Activated CD4-positive, alpha-beta T cell treated with anti-CD3 and anti-CD28 coated beads, Interleukin-2, amount 50 U/mL, for 24 hours (primary cell): ENCODE measurements at regions not wholly inside any gene's neighbourhood (a gene's known extent, or its start where the extent isn't known, plus 50 kb on each side); places are given as distances from the start of the nearest gene placed in this dataset.
"Not testable (repeated sequence)": the region's sequence is repeated elsewhere in the genome, so short reads cannot be mapped to it uniquely, and the experiment has no call there.

Experiments
- DNase-seq, 2 donors: peaks; one replicate each; pipeline ENCODE4 v3.0.0-alpha.2; 2020; ENCODE audit warnings: low read depth in 1 of 2, low spot score in 1 of 2

- peak in 1 of 2 donors; percentile 28 for DNase-seq
Observed at GRCh38 chr6:135647521-135647920, 150.0 kb upstream of the AHI1 start.

GRCh38 chr6:135651964-135652755 is 154.6 kb upstream of the AHI1 start:
- DNase-seq: no peak

- no peak for DNase-seq
Observed at GRCh38 chr6:135655055-135655454, 157.5 kb upstream of the AHI1 start.

DNA sequence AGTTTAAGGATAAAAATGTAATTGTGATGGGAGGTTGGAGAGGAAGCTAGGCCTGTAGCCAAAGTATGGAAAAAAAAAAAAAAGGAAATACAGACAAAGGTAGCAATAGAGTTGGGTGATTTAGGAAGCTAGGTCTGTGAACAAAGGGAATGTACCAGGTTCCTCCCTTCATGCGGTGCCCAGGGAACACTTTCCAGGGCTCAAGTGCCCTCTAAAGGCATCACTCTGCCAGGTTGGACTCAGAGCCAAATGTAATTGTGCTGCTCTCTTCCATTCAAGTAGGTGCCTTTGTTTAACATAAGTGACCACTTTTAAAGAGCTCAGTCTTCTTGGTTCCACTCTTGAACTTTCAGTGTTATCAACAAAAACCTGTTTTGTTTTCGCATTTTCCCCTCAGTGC is 159.7 kb upstream of the AHI1 start:
- DNase-seq: no peak

- DNase-seq: no peak
Observed at GRCh38 chr6:135658481-135658880, 160.9 kb upstream of the AHI1 start.

DNA sequence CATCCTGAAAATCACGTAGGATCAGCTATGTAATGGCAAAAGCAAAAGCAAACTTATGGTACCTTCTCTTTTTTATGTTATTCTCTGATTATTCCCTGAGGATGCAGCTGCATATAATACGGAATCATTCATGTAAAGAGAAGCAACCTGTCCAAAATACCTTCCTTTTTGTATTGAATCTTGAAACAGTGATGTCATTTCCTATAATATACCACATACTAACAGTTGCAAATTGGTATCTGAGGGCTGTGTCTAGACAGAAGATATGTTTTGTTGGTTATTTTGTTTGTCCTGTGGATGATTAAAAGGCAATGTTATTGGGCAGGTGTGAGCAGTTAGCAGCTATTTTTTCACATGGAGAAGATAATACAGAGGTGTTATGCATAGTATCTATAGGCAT is 161.4 kb upstream of the AHI1 start:
- no peak for DNase-seq

DNA sequence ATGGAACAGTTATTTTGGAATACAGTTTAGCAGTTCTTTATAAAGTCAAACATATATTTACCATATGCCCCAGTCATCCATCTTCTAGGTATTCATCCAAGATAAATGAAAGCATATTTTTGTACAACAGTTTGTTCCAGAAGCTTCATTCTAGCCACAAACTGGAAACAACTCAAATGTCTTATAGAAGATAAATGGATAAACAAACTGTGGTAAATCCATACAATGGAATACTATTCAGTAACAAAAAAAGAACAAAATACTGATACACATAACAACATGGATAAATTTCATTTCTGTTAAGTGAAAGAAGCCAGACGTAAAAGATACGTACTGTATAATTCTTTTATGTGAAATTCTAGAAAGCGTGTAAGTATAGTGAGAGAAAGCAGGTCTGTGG is 167.0 kb upstream of the AHI1 start:
- DNase-seq: no peak

GRCh38 chr6:135665935-135666334 is 168.4 kb upstream of the AHI1 start:
- DNase-seq: no peak

- DNase-seq: no peak
Observed at GRCh38 chr6:135667691-135668455, 170.3 kb upstream of the AHI1 start.

GRCh38 chr6:135672256-135672655 is 174.7 kb upstream of the AHI1 start:
- DNase-seq: no peak

GRCh38 chr6:135673501-135674309 is 176.2 kb upstream of the AHI1 start:
- DNase-seq: no peak

DNA sequence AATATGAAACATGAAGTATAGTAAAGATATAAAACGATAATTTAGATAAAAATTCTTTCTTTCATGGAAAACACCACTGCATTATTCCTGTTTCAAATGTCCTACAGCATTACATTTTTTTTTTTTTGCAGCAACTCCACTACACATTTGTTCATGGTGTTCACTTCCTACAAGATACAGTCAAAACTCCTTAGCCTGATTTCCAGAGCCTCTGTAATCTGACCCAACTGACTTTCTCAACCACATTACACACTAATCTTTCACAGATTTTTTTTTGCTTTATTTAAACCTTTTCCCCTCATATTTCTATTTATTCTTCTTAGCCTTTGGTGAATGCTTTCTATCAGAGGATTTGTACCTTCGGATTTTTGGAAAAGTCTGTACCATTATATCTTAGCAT is 176.5 kb upstream of the PDE7B start:
- DNase-seq: no peak

DNA sequence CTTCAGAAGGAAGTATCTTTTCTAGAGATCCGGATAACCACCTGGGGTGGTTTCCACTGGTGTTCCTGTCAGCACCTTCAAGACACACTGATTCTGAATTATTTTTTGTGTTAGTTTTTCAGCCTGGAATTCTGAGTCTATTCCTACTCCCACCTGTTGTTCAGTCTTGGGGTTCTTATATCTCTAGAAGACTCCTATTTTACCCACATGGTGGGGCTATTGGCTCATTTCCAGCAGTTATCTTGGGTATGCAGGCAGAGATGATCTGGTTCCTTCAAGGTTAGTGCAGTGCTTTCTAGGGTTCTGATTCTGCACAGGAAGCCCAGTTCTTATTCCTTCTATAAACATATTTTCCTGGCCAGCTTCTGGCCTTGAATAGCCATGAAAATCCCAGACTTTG is 175.6 kb upstream of the PDE7B start:
- DNase-seq: peak in 1 of 2 donors; percentile 44

GRCh38 chr6:135680964-135681913 is 170.3 kb upstream of the PDE7B start:
- DNase-seq: no peak

- no peak for DNase-seq
Observed at GRCh38 chr6:135686784-135687301, 164.7 kb upstream of the PDE7B start.

GRCh38 chr6:135688476-135688875 is 163.0 kb upstream of the PDE7B start:
- not testable (repeated sequence) for DNase-seq

DNA sequence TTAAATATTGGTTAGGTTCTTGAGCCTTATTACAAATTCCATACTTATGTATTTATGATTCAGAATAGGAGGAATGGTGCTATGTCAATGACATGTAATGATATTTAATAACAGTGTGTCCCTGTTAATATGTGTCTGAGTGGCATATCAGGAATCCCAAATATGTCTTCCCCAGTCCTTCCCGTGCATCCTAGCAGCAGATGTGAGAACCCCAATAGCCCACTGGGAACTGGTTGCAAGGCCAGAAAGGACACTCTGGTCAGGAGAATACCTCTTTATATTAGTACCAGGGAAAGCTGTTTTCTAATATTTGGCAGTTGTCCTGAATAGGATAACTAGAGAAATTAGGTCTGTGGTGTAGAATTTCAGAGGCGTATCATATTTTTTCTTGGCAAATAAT is 159.1 kb upstream of the PDE7B start:
- DNase-seq: no peak

DNA sequence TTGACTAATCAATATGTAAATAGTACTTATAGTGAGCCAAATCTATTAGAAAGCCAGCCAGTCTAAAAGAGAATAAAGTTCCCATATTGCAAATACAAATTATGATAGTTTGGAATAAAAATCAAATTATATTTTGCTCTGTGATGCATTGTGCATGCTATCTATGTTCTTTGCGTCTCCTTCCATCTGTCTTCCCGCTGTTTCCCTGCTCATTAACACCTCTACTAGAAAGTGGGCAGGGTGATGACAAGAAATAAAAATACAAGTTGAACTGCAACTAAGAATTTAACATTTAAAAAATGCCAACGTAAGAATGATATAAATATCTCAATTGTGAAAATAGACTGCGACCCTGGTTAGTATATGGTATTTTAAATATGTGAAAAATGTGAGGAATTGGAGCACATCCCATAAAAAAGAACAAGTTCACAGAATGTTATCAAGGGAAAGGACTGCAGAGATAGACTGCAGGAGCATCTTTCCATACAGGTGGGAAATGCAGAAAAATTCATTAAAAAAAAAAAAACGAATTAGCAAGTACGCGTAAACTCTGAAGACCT is 157.6 kb upstream of the PDE7B start:
- DNase-seq: no peak

DNA sequence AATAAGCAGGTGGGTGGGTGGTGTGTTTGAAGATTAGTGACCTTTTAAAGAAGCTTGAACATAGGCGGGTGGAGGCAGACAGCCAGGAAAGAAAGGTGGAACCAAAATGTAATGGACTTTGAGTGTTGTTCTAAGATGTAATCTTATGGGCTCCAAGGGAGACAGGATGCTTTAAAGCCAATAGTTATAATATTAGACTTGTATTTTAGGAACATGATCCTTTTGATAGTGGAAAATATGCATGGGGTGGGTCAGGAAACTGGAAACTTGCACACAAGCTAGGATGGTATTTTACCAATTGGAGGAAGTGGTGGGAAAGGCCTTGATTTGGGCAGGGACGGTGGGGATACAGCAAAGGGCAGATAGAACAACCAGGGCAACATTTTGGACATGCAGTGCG is 151.8 kb upstream of the PDE7B start:
- no peak for DNase-seq

GRCh38 chr6:135701426-135701825 is 150.1 kb upstream of the PDE7B start:
- no peak for DNase-seq
